ENCODE measurements at regions not wholly inside any gene's neighbourhood (a gene's known extent, or its start where the extent isn't known, plus 50 kb on each side); places are given as distances from the start of the nearest gene placed in this dataset.

- no peak for TF ChIP-seq CTCF (IDR thresholded peaks at IDR 0.05)
- no peak for TF ChIP-seq EP300 (IDR thresholded peaks at IDR 0.05)
- no peak for TF ChIP-seq POLR2AphosphoS5 (IDR thresholded peaks at IDR 0.05)
- no peak for TF ChIP-seq POLR2A (IDR thresholded peaks at IDR 0.05)
These were observed 124.4 kb upstream of the TRIB2 start for GRCh38 chr2:12592296-12592695.
